ENCODE measurements at regions not wholly inside any gene's neighbourhood (a gene's known extent, or its start where the extent isn't known, plus 50 kb on each side); places are given as distances from the start of the nearest gene placed in this dataset.

GRCh38 chr5:106324356-106324755 is 1346.4 kb downstream of the EFNA5 start:
- Mint-ChIP-seq H3K9me3 (peaks cover 0 to 9% of the 10 kb centered on the region in 2 experiments), H3K4me1 (0 out of 4 replicates have a peak, but pooled peaks cover 0 to 3% of the 10 kb centered on the region in 2 experiments), H3K27me3 (ENCODE audit: low read depth) (no peaks in the 10 kb centered on the region), H3K27ac (no peak overlapping the region), H3K4me3 (no peak overlapping the region), H3K36me3 (ENCODE audit: insufficient read depth in 1 of 3, low read depth in 3 of 3) (peaks cover 2 to 7% (median 7%) of the 10 kb centered on the region in 3 experiments; a peak in 5 of 7 replicates)
- Histone ChIP-seq H2BK15ac (ENCODE audit: low read depth, low read length) (no peak overlapping the region), H2BK20ac (ENCODE audit: low read depth, low read length, poor library complexity, severe bottlenecking) (no peak overlapping the region), H4K8ac (replicated peaks; ENCODE audit: insufficient read length, low read depth, low read length) (no peak overlapping the region), H3T11ph (ENCODE audit: low read length) (no peak overlapping the region), H3K79me2 (ENCODE audit: insufficient read depth, low read length) (no peaks in the 10 kb centered on the region), H3K27ac (ENCODE audit: insufficient read length, low read depth, low read length) (no peak overlapping the region), H2BK120ac (ENCODE audit: low read depth, low read length, poor library complexity, severe bottlenecking) (no peak overlapping the region), H2AFZ (ENCODE audit: low read length) (no peak overlapping the region), H3K4me1 (ENCODE audit: insufficient read depth, low read length) (no peaks in the 10 kb centered on the region), H3K23me2 (ENCODE audit: insufficient read length, low read depth, low read length, poor library complexity, severe bottlenecking) (no peaks in the 10 kb centered on the region), H4K5ac (ENCODE audit: insufficient read length, low read depth, low read length) (no peak overlapping the region), H3K79me1 (ENCODE audit: insufficient read depth, low read depth, low read length, poor library complexity, severe bottlenecking) (no peaks in the 10 kb centered on the region), H3K18ac (ENCODE audit: insufficient read length, low read depth, low read length) (no peak overlapping the region), H2BK12ac (ENCODE audit: insufficient read length, low read depth, low read length) (no peak overlapping the region), H2AK5ac (ENCODE audit: insufficient read length, low read length) (no peak overlapping the region), H4K91ac (ENCODE audit: insufficient read length, low read depth, low read length) (no peak overlapping the region), H3K23ac (ENCODE audit: insufficient read length, low read depth, low read length) (no peak overlapping the region), H2BK5ac (ENCODE audit: insufficient read length, low read length) (no peak overlapping the region), H3K14ac (ENCODE audit: insufficient read depth, low read length) (no peak overlapping the region), H3K56ac (ENCODE audit: insufficient read length, low read depth, low read length) (no peak overlapping the region), H3K9ac (ENCODE audit: extremely low read depth, insufficient read length, low read length) (no peak overlapping the region), H3K4me2 (ENCODE audit: insufficient read depth, insufficient read length, low read length) (no peak overlapping the region), H3K27me3 (ENCODE audit: insufficient read depth, low read length) (no peaks in the 10 kb centered on the region), H3K4ac (ENCODE audit: low read depth, low read length) (no peak overlapping the region), H3K9me3 (ENCODE audit: control insufficient read depth, low read depth, low read length) (no peaks in the 10 kb centered on the region), H4K20me1 (ENCODE audit: control insufficient read depth, insufficient read depth, insufficient read length) (no peaks in the 10 kb centered on the region)
- TF ChIP-seq CTCF (conservative IDR thresholded peaks at IDR 0.05): no peak
- no CpG with 5 or more reads among the region's 2 CpGs for WGBS (ENCODE audit: extremely low coverage, insufficient read length, low lambda C conversion rate)
- no peak for DNase-seq
